Natural killer cell (primary cell): ENCODE measurements at regions not wholly inside any gene's neighbourhood (a gene's known extent, or its start where the extent isn't known, plus 50 kb on each side); places are given as distances from the start of the nearest gene placed in this dataset.

ENCODE experiments used
- ATAC-seq, 3 donors: fragments of 150-1000 bp in 2 of 3; fragments of 200-7000 bp in 1 of 3; cut with Tn5 transposase; 1 replicate in 1 of 3; 2 replicates in 2 of 3; pipeline ENCODE4 v1.10.0; 2021; ENCODE audit warnings: mild to moderate bottlenecking in 2 of 3, moderate library complexity in 2 of 3
- DNase-seq, 2 donors: peaks; one replicate each; pipeline versions ENCODE4 v3.0.0 to v3.0.0-alpha.2; 2013 to 2021; ENCODE audit warnings: mixed read lengths in 1 of 2
- H3K27ac ChIP-seq: one replicate; pipeline ENCODE4 v1.5.1; 2013; ENCODE audit warnings: mild to moderate bottlenecking, low read length
- H3K27me3 ChIP-seq: one replicate; pipeline ENCODE4 v1.6.1; 2013; ENCODE audit warnings: low read length; ENCODE audit not compliant: control insufficient read depth, insufficient read depth
- H3K36me3 ChIP-seq: one replicate; pipeline ENCODE4 v1.6.1; 2013; ENCODE audit warnings: low read length; ENCODE audit not compliant: control insufficient read depth, insufficient read depth
- H3K4me1 ChIP-seq: one replicate; pipeline ENCODE4 v1.6.1; 2013; ENCODE audit warnings: low read length; ENCODE audit not compliant: control insufficient read depth, insufficient read depth
- H3K4me3 ChIP-seq: one replicate; pipeline ENCODE4 v1.5.1; 2013; ENCODE audit warnings: low read length
- H3K9me3 ChIP-seq: one replicate; pipeline ENCODE4 v1.6.1; 2013; ENCODE audit warnings: low read length; ENCODE audit not compliant: control insufficient read depth, insufficient read depth
- H3K27ac Mint-ChIP-seq, 2 donors: one replicate each; pipeline ENCODE4 v1.8.0; 2022; ENCODE audit warnings: mild to moderate bottlenecking in 2 of 2, mixed read lengths in 2 of 2, moderate library complexity in 1 of 2
- H3K27me3 Mint-ChIP-seq, 2 donors: one replicate each; pipeline ENCODE4 v1.8.0; 2022; ENCODE audit warnings: low read depth in 2 of 2, mixed read lengths in 2 of 2
- H3K36me3 Mint-ChIP-seq: one replicate; pipeline ENCODE4 v1.8.0; 2022; ENCODE audit warnings: mixed read lengths
- H3K4me1 Mint-ChIP-seq, 2 donors: one replicate each; pipeline ENCODE4 v1.8.0; 2022; ENCODE audit warnings: mixed read lengths in 2 of 2
- H3K4me3 Mint-ChIP-seq: one replicate; pipeline ENCODE4 v1.8.0; 2022; ENCODE audit warnings: mild to moderate bottlenecking, moderate library complexity, mixed read lengths
- H3K9me3 Mint-ChIP-seq, 2 donors: one replicate each; pipeline ENCODE4 v1.8.0; 2022; ENCODE audit warnings: mixed read lengths in 2 of 2
- CTCF ChIP-seq: fragments of 200-600 bp; IDR thresholded peaks from one replicate; pipeline ENCODE4 v1.8.0; 2022; ENCODE audit warnings: antibody characterized with exemption
- WGBS: methylation state at CpG from one replicate; pipeline ENCODE4 v1.1.7; 2013; ENCODE audit warnings: missing lambda C conversion rate; ENCODE audit not compliant: insufficient coverage; 5-methylcytosine and 5-hydroxymethylcytosine counted together
- intact Hi-C: fragments of 100-400 bp; cut with micrococcal nuclease; formaldehyde crosslinking; loops from one replicate; pipeline ENCODE4 v1.14.2; 2022

GRCh38 chr15:66879531-66880368 is 177.7 kb downstream of the SMAD6 start:
- WGBS = 95% methylated on average over 7 of the region's 8 CpGs
- Histone ChIP-seq H3K9me3 (no peaks in the 10 kb centered on the region), H3K4me1 (no peaks in the 10 kb centered on the region), H3K27ac (no peak overlapping the region), H3K4me3 (no peak overlapping the region), H3K27me3 (no peaks in the 10 kb centered on the region), H3K36me3 (no peaks in the 10 kb centered on the region)
- H3K36me3 Mint-ChIP-seq = no peaks in the 10 kb centered on the region
- intact Hi-C loops = no loop called here
- H3K4me3 Mint-ChIP-seq = no peak overlapping the region
- TF ChIP-seq CTCF = no peak
- ATAC-seq (no peak), DNase-seq (no peak)
- H3K27ac Mint-ChIP-seq = no peak overlapping the region
- H3K9me3 Mint-ChIP-seq = no peaks in the 10 kb centered on the region
- H3K4me1 Mint-ChIP-seq = no peaks in the 10 kb centered on the region
- peaks cover 0 to 5% of the 10 kb centered on the region in 2 donors for H3K27me3 Mint-ChIP-seq

GRCh38 chr15:66880380-66881155 is 178.5 kb downstream of the SMAD6 start:
- WGBS = 86% methylated on average over 10 of the region's 11 CpGs
- Histone ChIP-seq H3K4me3 (no peak overlapping the region), H3K9me3 (no peaks in the 10 kb centered on the region), H3K36me3 (no peaks in the 10 kb centered on the region), H3K27ac (no peak overlapping the region), H3K4me1 (no peaks in the 10 kb centered on the region), H3K27me3 (no peaks in the 10 kb centered on the region)
- ATAC-seq (no peak), DNase-seq (no peak)
- Mint-ChIP-seq H3K27ac (no peak overlapping the region), H3K36me3 (no peaks in the 10 kb centered on the region), H3K27me3 (peaks cover 0 to 5% of the 10 kb centered on the region in 2 donors), H3K9me3 (no peaks in the 10 kb centered on the region), H3K4me3 (no peak overlapping the region), H3K4me1 (no peaks in the 10 kb centered on the region)
- no peak for TF ChIP-seq CTCF
- intact Hi-C loops = no loop called here

GRCh38 chr15:66881173-66881905 is 179.3 kb downstream of the SMAD6 start:
- no peaks in the 10 kb centered on the region for H3K9me3 ChIP-seq
- 94% methylated on average over 10 of the region's 12 CpGs for WGBS
- Mint-ChIP-seq H3K4me1 (no peaks in the 10 kb centered on the region), H3K4me3 (no peak overlapping the region), H3K36me3 (no peaks in the 10 kb centered on the region), H3K9me3 (no peaks in the 10 kb centered on the region), H3K27me3 (peaks cover 0 to 5% of the 10 kb centered on the region in 2 donors), H3K27ac (no peak overlapping the region)
- intact Hi-C loops = no loop called here
- H3K36me3 ChIP-seq = no peaks in the 10 kb centered on the region
- no peaks in the 10 kb centered on the region for H3K4me1 ChIP-seq
- no peak for ATAC-seq
- H3K4me3 ChIP-seq = no peak overlapping the region
- no peak for DNase-seq
- no peak overlapping the region for H3K27ac ChIP-seq
- no peaks in the 10 kb centered on the region for H3K27me3 ChIP-seq
- no peak for TF ChIP-seq CTCF
